Central memory CD8-positive, alpha-beta T cell (primary cell): ENCODE measurements at regions not wholly inside any gene's neighbourhood (a gene's known extent, or its start where the extent isn't known, plus 50 kb on each side); places are given as distances from the start of the nearest gene placed in this dataset.

Experiments used
- ATAC-seq: fragments of 150-1000 bp; cut with Tn5 transposase; replicated peaks from 2 replicates; pipeline ENCODE4 v1.10.0; 2022; ENCODE audit warnings: mild to moderate bottlenecking, moderate FRiP score, moderate number of reproducible peaks; ENCODE audit not compliant: poor library complexity, severe bottlenecking; ENCODE audit errors: extremely low read depth
- DNase-seq, 2 donors: peaks; one replicate each; pipeline ENCODE4 v3.0.0; 2021; ENCODE audit warnings: low spot score in 2 of 2
- H3K27ac Mint-ChIP-seq: one replicate; pipeline ENCODE4 v1.8.0; 2022; ENCODE audit warnings: low read depth, mild to moderate bottlenecking, moderate library complexity, mixed read lengths
- H3K27me3 Mint-ChIP-seq: one replicate; pipeline ENCODE4 v1.8.0; 2022; ENCODE audit warnings: mixed read lengths
- H3K36me3 Mint-ChIP-seq: one replicate; pipeline ENCODE4 v1.8.0; 2022; ENCODE audit warnings: mild to moderate bottlenecking, moderate library complexity, mixed read lengths; ENCODE audit not compliant: insufficient read depth
- H3K4me1 Mint-ChIP-seq: one replicate; pipeline ENCODE4 v1.8.0; 2022; ENCODE audit warnings: mixed read lengths
- H3K4me3 Mint-ChIP-seq: one replicate; pipeline ENCODE4 v1.8.0; 2022; ENCODE audit warnings: mild to moderate bottlenecking, moderate library complexity, mixed read lengths
- H3K9me3 Mint-ChIP-seq: one replicate; pipeline ENCODE4 v1.8.0; 2022; ENCODE audit warnings: mixed read lengths

DNA sequence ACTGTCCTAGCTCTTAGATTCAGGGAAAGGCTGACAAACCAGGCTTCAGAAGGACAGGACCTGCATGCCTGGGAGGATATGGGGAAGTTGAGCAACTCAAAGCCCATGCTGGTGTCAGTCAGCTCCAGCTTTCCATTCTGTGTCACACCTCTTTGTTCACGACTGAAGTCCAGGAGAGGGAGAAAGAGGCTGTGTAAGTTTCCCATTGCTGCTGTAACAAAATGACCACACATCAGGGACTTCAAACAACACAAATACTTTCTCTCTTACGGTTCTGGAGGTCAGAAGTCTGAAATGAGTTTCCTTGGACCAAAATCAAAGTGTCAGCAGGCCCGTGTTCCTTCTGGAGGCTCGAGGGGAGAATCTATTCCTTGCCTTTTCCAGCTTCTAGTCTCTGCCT is 50.6 kb upstream of the STX18 start:
- Mint-ChIP-seq H3K36me3 (peaks cover 5% of the 10 kb centered on the region), H3K4me3 (no peak overlapping the region), H3K27me3 (no peaks in the 10 kb centered on the region), H3K27ac (no peak overlapping the region), H3K9me3 (peaks cover 12% of the 10 kb centered on the region), H3K4me1 (no peaks in the 10 kb centered on the region)
- no peak for DNase-seq
- no peak for ATAC-seq
